HepG2 (cell line): ENCODE measurements at regions not wholly inside any gene's neighbourhood (a gene's known extent, or its start where the extent isn't known, plus 50 kb on each side); places are given as distances from the start of the nearest gene placed in this dataset.

ENCODE experiments used
- ATAC-seq: fragments of 200-7000 bp; cut with Tn5 transposase; 3 replicates; pipeline ENCODE4 v1.9.1; 2020; ENCODE audit warnings: mild to moderate bottlenecking, moderate library complexity
- BruUV-seq: library from RNA; stranded (reverse); fragments of 400-500 nt; replicated peaks from 2 replicates; lab custom pipeline; 2021; lab: Mats Ljungman, UMichigan
- CTCF ChIA-PET: fragments of 300-600 bp; formaldehyde crosslinking; extraction: SDS; loops from one replicate; lab custom pipeline; 2021; ENCODE audit warnings: low total read pairs, inconsistent platforms, low intra/inter-chr PET ratio; lab: Yijun Ruan, JAX
- POLR2A ChIA-PET: fragments of 350-600 bp; sonication (Branson Sonifier 250); formaldehyde crosslinking; loops from one replicate; lab custom pipeline; 2020; ENCODE audit warnings: antibody characterized with exemption, inconsistent platforms; lab: Yijun Ruan, JAX
- DNase-seq: peaks from one replicate; pipeline ENCODE4 v3.0.0-alpha.2; 2015; ENCODE audit warnings: low spot score
- FAIRE-seq: peaks from 3 replicates; lab custom pipeline; 2011; peaks lifted over from hg19 to GRCh38; lab: Jason Lieb, UNC
- H2AFZ ChIP-seq: one replicate; pipeline ENCODE4 v1.6.1; 2011; ENCODE audit warnings: low read length, inconsistent platforms
- H3K27ac ChIP-seq: fragments of 300-600 bp; 3 replicates; pipeline ENCODE4 v1.8.0; 2011; ENCODE audit warnings: mixed run types, mild to moderate bottlenecking, mixed read lengths, low read length, inconsistent platforms; ENCODE audit not compliant: insufficient read depth; ENCODE audit errors: extremely low read length
- H3K27me3 ChIP-seq, 2 experiments: fragments of 200-600 bp in 1 of 2; 2 replicates in 1 of 2; 3 replicates in 1 of 2; pipeline versions ENCODE4 v1.6.0 to v1.8.0; 2011; ENCODE audit warnings: low read length in 2 of 2, mild to moderate bottlenecking in 2 of 2, moderate library complexity in 2 of 2, inconsistent platforms in 1 of 2; ENCODE audit not compliant: insufficient read depth in 2 of 2, control insufficient read depth in 1 of 2
- H3K36me3 ChIP-seq, 2 experiments: fragments of 200-600 bp in 1 of 2; replicated peaks in 1 of 2; 2 replicates in 1 of 2; 3 replicates in 1 of 2; pipeline versions ENCODE4 v1.5.1 to v1.8.0; 2011; ENCODE audit warnings: low read length in 2 of 2, inconsistent platforms in 1 of 2; ENCODE audit not compliant: insufficient read depth in 2 of 2, control insufficient read depth in 1 of 2
- H3K4me1 ChIP-seq: 2 replicates; pipeline ENCODE4 v1.5.1; 2012; ENCODE audit warnings: low read length, inconsistent platforms; ENCODE audit not compliant: insufficient read depth
- H3K4me2 ChIP-seq: 2 replicates; pipeline ENCODE4 v1.6.0; 2011; ENCODE audit warnings: low read depth, low read length, inconsistent platforms
- H3K4me3 ChIP-seq, 3 experiments: fragments of 200-600 bp in 1 of 3; sonication (generic), shearing (Covaris generic) in 1 of 3; replicated peaks in 1 of 3; 2 replicates each; pipeline ENCODE4 v1.5.1; 2011 to 2016; ENCODE audit warnings: low read length in 3 of 3, inconsistent platforms in 2 of 3, low read depth in 2 of 3, mild to moderate bottlenecking in 2 of 3, control low read depth in 1 of 3, mixed read lengths in 1 of 3; ENCODE audit not compliant: insufficient read depth in 1 of 3
- H3K79me2 ChIP-seq: one replicate; pipeline ENCODE4 v1.6.1; 2011; ENCODE audit warnings: low read length, inconsistent platforms; ENCODE audit not compliant: insufficient read depth
- H3K9ac ChIP-seq: 2 replicates; pipeline ENCODE4 v1.6.0; 2011; ENCODE audit warnings: mild to moderate bottlenecking, low read depth, low read length, inconsistent platforms; ENCODE audit not compliant: insufficient read depth
- H3K9me3 ChIP-seq: 2 replicates; pipeline ENCODE4 v1.5.1; 2012; ENCODE audit warnings: mild to moderate bottlenecking, low read length
- H4K20me1 ChIP-seq: 2 replicates; pipeline ENCODE4 v1.6.0; 2011; ENCODE audit warnings: inconsistent platforms, mild to moderate bottlenecking, low read length, moderate library complexity; ENCODE audit not compliant: insufficient read depth
- ADNP ChIP-seq: sonication (generic); formaldehyde crosslinking; IDR thresholded peaks from 2 replicates; pipeline ENCODE4 v1.4.0; 2020; ENCODE audit warnings: missing genetic modification reagents
- AHR ChIP-seq: IDR thresholded peaks from 2 replicates; pipeline ENCODE4 v1.6.1; 2018; ENCODE audit warnings: missing genetic modification reagents, missing compliant biosample characterization
- BRD4 ChIP-seq: sonication (generic); formaldehyde crosslinking; IDR thresholded peaks from 2 replicates; pipeline ENCODE4 v1.4.0; 2020; ENCODE audit warnings: missing genetic modification reagents
- DNMT1 ChIP-seq: sonication (generic); formaldehyde crosslinking; IDR thresholded peaks from 2 replicates; pipeline ENCODE4 v1.5.1; 2020; ENCODE audit warnings: mild to moderate bottlenecking, missing genetic modification reagents
- HNRNPK ChIP-seq: fragments of 200-400 bp; formaldehyde crosslinking; IDR thresholded peaks from 2 replicates; pipeline ENCODE4 v1.6.1; 2018; ENCODE audit warnings: low read length, low read depth, moderate library complexity, mild to moderate bottlenecking; ENCODE audit not compliant: poor library complexity, severe bottlenecking
- ISL2 ChIP-seq: sonication (generic); formaldehyde crosslinking; IDR thresholded peaks from 2 replicates; pipeline ENCODE4 v1.5.0; 2020; ENCODE audit warnings: missing genetic modification reagents
- MXD4 ChIP-seq: IDR thresholded peaks from 2 replicates; pipeline ENCODE4 v1.6.1; 2016; ENCODE audit warnings: mild to moderate bottlenecking, missing biosample characterization, missing genetic modification reagents
- RFX3 ChIP-seq: IDR thresholded peaks from 2 replicates; pipeline ENCODE4 v1.6.1; 2016; ENCODE audit warnings: missing biosample characterization, missing genetic modification reagents
- ZFP36L2 ChIP-seq: sonication (generic); formaldehyde crosslinking; IDR thresholded peaks from 2 replicates; pipeline ENCODE4 v1.4.0; 2020; ENCODE audit warnings: missing genetic modification reagents
- ZNF547 ChIP-seq: sonication (generic); formaldehyde crosslinking; IDR thresholded peaks from 2 replicates; pipeline ENCODE4 v1.5.1; 2020; ENCODE audit warnings: mild to moderate bottlenecking, missing genetic modification reagents
- ZNF839 ChIP-seq: sonication (generic); formaldehyde crosslinking; IDR thresholded peaks from 2 replicates; pipeline ENCODE4 v1.4.0; 2020; ENCODE audit warnings: missing genetic modification reagents, mild to moderate bottlenecking, borderline replicate concordance
- WGBS: methylation state at CpG from one replicate; pipeline ENCODE4 v1.1.6; 2017; ENCODE audit warnings: low lambda C conversion rate; 5-methylcytosine and 5-hydroxymethylcytosine counted together
- in situ Hi-C: cut with HindIII; loops from 2 replicates; pipeline ENCODE4 v1.10.0; 2017; ENCODE audit warnings: low pct_unique_long_range_greater_than_20kb; ENCODE audit not compliant: extremely low pct_ligation_motif_present
- intact Hi-C: fragments of 100-400 bp; cut with micrococcal nuclease; formaldehyde crosslinking; loops from one replicate; pipeline ENCODE4 v1.10.0; 2022; ENCODE audit not compliant: unreplicated experiment
- TF ChIP-seq, protein P1 (sequence below): sonication (generic); formaldehyde crosslinking; IDR thresholded peaks from 2 replicates; pipeline ENCODE4 v1.4.0; 2020; ENCODE audit warnings: mild to moderate bottlenecking, missing genetic modification reagents, borderline replicate concordance
- TF ChIP-seq, protein P2 (sequence below): sonication (generic); formaldehyde crosslinking; IDR thresholded peaks from 2 replicates; pipeline ENCODE4 v1.8.0; 2022; ENCODE audit warnings: missing genetic modification reagents, low read depth, mild to moderate bottlenecking, borderline replicate concordance
- TF ChIP-seq, protein P3 (sequence below): IDR thresholded peaks from 2 replicates; pipeline ENCODE4 v1.6.1; 2016
- TF ChIP-seq, protein P4 (sequence below): sonication (generic); formaldehyde crosslinking; IDR thresholded peaks from 2 replicates; pipeline ENCODE4 v1.9.0; 2022; ENCODE audit warnings: missing genetic modification reagents, mild to moderate bottlenecking, borderline replicate concordance
- TF ChIP-seq, protein P5 (sequence below): sonication (generic); formaldehyde crosslinking; IDR thresholded peaks from 2 replicates; pipeline ENCODE4 v1.4.0; 2020; ENCODE audit warnings: mild to moderate bottlenecking, low read depth, missing genetic modification reagents
- TF ChIP-seq, protein P6 (sequence below): fragments of 450-650 bp; IDR thresholded peaks from 2 replicates; pipeline ENCODE4 v1.6.1; 2017; ENCODE audit warnings: mild to moderate bottlenecking

DNA sequence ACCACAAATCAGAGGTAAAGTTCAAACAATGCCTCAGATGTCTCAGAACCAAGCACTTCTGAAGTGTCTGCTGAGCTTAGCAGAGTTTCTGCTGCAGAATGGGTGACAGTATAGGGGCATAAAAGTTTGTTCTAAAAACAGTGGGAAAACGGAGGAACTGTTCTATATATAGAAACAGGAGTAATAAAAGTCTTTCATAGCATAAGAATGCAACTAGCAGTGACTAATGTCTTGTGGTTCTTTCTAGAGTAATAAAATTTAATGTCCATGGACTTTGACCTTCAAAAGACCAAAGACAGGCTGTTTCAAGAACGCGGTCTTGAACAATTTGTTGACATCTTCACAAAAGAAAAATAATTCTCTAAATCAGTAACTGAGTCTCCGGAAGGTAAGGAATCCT, 107.5 kb upstream of the FAR2 start (continued):
- no peak for TF ChIP-seq ZNF839 (CRISPR knock-in tag)
- TF ChIP-seq ADNP (CRISPR knock-in tag) = no peak
- TF ChIP-seq, protein P1, sequence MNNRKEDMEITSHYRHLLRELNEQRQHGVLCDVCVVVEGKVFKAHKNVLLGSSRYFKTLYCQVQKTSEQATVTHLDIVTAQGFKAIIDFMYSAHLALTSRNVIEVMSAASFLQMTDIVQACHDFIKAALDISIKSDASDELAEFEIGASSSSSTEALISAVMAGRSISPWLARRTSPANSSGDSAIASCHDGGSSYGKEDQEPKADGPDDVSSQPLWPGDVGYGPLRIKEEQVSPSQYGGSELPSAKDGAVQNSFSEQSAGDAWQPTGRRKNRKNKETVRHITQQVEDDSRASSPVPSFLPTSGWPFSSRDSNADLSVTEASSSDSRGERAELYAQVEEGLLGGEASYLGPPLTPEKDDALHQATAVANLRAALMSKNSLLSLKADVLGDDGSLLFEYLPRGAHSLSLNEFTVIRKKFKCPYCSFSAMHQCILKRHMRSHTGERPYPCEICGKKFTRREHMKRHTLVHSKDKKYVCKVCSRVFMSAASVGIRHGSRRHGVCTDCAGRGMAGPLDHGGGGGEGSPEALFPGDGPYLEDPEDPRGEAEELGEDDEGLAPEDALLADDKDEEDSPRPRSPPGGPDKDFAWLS (CRISPR knock-in tag) = no peak
- TF ChIP-seq DNMT1 (CRISPR knock-in tag) = no peak

DNA sequence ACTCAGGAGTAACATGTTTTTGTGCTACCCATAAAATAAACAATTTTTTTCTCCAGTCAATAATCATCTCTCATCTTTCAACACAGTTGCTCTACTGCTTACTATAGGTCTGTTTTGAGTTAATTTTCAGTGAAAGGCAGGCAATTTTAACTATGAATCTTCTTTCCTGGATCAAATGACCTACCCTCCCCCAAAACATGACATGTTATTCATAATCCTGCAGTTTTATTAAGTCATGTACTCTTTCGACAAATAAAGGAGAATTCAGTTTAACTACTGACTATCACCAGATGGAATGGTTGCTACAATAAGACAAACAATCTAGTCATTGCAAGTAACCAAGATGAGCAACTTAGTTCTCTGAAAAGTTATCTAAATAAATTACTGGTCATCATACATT, 106.0 kb upstream of the FAR2 start:
- Histone ChIP-seq H2AFZ (no peak overlapping the region), H3K27me3 (no peaks in the 10 kb centered on the region), H3K9me3 (no peaks in the 10 kb centered on the region), H3K27ac (no peak overlapping the region), H3K4me2 (no peak overlapping the region), H3K4me1 (no peaks in the 10 kb centered on the region), H4K20me1 (no peaks in the 10 kb centered on the region), H3K9ac (no peak overlapping the region), H3K36me3 (no peaks in the 10 kb centered on the region), H3K4me3 (no peak overlapping the region), H3K79me2 (no peaks in the 10 kb centered on the region)
- FAIRE-seq = no peak
- no TSS peak for BruUV-seq
- intact Hi-C loops (no loop called here), in situ Hi-C loops (no loop called here)
- DNase-seq = no peak
- POLR2A ChIA-PET = no interaction called here
- 0% methylated on average over 1 of the region's 1 CpG for WGBS
- ATAC-seq = no peak
- CTCF ChIA-PET = no interaction called here
- TF ChIP-seq, protein P2, sequence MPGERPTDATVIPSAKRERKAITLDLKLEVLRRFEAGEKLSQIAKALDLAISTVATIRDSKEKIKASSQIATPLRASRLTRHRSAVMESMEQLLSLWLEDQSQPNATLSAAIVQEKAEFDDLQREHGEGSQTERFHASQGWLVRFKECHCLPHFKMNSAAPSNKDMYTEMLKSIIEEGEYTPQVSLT (CRISPR knock-in tag) = no peak
- TF ChIP-seq ZFP36L2 (CRISPR knock-in tag) = no peak
- TF ChIP-seq MXD4 (CRISPR knock-in tag) = no peak
- TF ChIP-seq BRD4 (CRISPR knock-in tag) = no peak
- TF ChIP-seq ISL2 = no peak
- TF ChIP-seq, protein P3, sequence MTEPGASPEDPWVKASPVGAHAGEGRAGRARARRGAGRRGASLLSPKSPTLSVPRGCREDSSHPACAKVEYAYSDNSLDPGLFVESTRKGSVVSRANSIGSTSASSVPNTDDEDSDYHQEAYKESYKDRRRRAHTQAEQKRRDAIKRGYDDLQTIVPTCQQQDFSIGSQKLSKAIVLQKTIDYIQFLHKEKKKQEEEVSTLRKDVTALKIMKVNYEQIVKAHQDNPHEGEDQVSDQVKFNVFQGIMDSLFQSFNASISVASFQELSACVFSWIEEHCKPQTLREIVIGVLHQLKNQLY (CRISPR knock-in tag) = no peak
- TF ChIP-seq HNRNPK = no peak
- TF ChIP-seq, protein P4, sequence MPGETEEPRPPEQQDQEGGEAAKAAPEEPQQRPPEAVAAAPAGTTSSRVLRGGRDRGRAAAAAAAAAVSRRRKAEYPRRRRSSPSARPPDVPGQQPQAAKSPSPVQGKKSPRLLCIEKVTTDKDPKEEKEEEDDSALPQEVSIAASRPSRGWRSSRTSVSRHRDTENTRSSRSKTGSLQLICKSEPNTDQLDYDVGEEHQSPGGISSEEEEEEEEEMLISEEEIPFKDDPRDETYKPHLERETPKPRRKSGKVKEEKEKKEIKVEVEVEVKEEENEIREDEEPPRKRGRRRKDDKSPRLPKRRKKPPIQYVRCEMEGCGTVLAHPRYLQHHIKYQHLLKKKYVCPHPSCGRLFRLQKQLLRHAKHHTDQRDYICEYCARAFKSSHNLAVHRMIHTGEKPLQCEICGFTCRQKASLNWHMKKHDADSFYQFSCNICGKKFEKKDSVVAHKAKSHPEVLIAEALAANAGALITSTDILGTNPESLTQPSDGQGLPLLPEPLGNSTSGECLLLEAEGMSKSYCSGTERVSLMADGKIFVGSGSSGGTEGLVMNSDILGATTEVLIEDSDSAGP (CRISPR knock-in tag) = no peak
- TF ChIP-seq, protein P5, sequence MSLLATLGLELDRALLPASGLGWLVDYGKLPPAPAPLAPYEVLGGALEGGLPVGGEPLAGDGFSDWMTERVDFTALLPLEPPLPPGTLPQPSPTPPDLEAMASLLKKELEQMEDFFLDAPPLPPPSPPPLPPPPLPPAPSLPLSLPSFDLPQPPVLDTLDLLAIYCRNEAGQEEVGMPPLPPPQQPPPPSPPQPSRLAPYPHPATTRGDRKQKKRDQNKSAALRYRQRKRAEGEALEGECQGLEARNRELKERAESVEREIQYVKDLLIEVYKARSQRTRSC (CRISPR knock-in tag) = no peak
- no peak for TF ChIP-seq RFX3 (CRISPR knock-in tag)
- no peak for TF ChIP-seq AHR (CRISPR knock-in tag)
- no peak for TF ChIP-seq ZNF547 (CRISPR knock-in tag)
- TF ChIP-seq, protein P6, sequence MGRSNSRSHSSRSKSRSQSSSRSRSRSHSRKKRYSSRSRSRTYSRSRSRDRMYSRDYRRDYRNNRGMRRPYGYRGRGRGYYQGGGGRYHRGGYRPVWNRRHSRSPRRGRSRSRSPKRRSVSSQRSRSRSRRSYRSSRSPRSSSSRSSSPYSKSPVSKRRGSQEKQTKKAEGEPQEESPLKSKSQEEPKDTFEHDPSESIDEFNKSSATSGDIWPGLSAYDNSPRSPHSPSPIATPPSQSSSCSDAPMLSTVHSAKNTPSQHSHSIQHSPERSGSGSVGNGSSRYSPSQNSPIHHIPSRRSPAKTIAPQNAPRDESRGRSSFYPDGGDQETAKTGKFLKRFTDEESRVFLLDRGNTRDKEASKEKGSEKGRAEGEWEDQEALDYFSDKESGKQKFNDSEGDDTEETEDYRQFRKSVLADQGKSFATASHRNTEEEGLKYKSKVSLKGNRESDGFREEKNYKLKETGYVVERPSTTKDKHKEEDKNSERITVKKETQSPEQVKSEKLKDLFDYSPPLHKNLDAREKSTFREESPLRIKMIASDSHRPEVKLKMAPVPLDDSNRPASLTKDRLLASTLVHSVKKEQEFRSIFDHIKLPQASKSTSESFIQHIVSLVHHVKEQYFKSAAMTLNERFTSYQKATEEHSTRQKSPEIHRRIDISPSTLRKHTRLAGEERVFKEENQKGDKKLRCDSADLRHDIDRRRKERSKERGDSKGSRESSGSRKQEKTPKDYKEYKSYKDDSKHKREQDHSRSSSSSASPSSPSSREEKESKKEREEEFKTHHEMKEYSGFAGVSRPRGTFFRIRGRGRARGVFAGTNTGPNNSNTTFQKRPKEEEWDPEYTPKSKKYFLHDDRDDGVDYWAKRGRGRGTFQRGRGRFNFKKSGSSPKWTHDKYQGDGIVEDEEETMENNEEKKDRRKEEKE = no peak
